SK-N-SH (cell line): ENCODE measurements at regions not wholly inside any gene's neighbourhood (a gene's known extent, or its start where the extent isn't known, plus 50 kb on each side); places are given as distances from the start of the nearest gene placed in this dataset.

Source experiments
- CTCF ChIA-PET: fragments of 300-600, 350-600 bp; formaldehyde crosslinking; extraction: SDS; loops from one replicate; lab custom pipeline; 2021; lab: Yijun Ruan, JAX
- POLR2A ChIA-PET: fragments of 350-600 bp; sonication (Branson Sonifier 250); formaldehyde crosslinking; extraction: SDS; loops from one replicate; lab custom pipeline; 2020; ENCODE audit warnings: antibody characterized with exemption, inconsistent platforms; lab: Yijun Ruan, JAX
- DNase-seq: peaks from one replicate; pipeline ENCODE4 v3.0.0; 2012
- H2AFZ ChIP-seq: fragments of 200-600 bp; sonication (generic); 2 replicates; pipeline ENCODE4 v1.8.1; 2016; ENCODE audit warnings: antibody characterized with exemption, mild to moderate bottlenecking, low read depth
- H3F3A ChIP-seq: fragments of 200-600 bp; sonication (generic); replicated peaks from 2 replicates; pipeline ENCODE3; 2016; ENCODE audit warnings: antibody characterized with exemption, mild to moderate bottlenecking; ENCODE audit not compliant: insufficient read depth
- H3K27ac ChIP-seq, 2 experiments: fragments of 200-500 bp in 1 of 2; fragments of 200-600 bp in 1 of 2; sonication (Bioruptor generic) in 1 of 2; sonication (generic), shearing (Covaris generic) in 1 of 2; 2 replicates each; pipeline versions ENCODE4 v1.5.1 to v1.6.1; 2014 to 2016; ENCODE audit warnings: low read depth in 2 of 2, inconsistent platforms in 1 of 2, low read length in 1 of 2, mild to moderate bottlenecking in 1 of 2, mixed read lengths in 1 of 2
- H3K27me3 ChIP-seq: fragments of 200-600 bp; sonication (generic), shearing (Covaris generic); 2 replicates; pipeline ENCODE4 v1.6.1; 2016; ENCODE audit warnings: mixed run types; ENCODE audit not compliant: insufficient read depth
- H3K36me3 ChIP-seq, 2 experiments: fragments of 200-500 bp in 1 of 2; fragments of 200-600 bp in 1 of 2; sonication (Bioruptor generic) in 1 of 2; sonication (generic) in 1 of 2; replicated peaks in 1 of 2; 2 replicates each; pipeline versions ENCODE3 to v1.5.1; 2014 to 2016; ENCODE audit warnings: low read length in 1 of 2, mild to moderate bottlenecking in 1 of 2; ENCODE audit not compliant: insufficient read depth in 2 of 2, control insufficient read depth in 1 of 2
- H3K4me1 ChIP-seq, 2 experiments: fragments of 200-500 bp in 1 of 2; fragments of 200-600 bp in 1 of 2; sonication (Bioruptor generic) in 1 of 2; sonication (generic), shearing (Covaris generic) in 1 of 2; 2 replicates each; pipeline versions ENCODE4 v1.5.1 to v1.6.1; 2014 to 2016; ENCODE audit warnings: low read depth in 1 of 2, low read length in 1 of 2, mixed run types in 1 of 2; ENCODE audit not compliant: insufficient read depth in 2 of 2, control insufficient read depth in 1 of 2
- H3K4me2 ChIP-seq: fragments of 200-600 bp; sonication (generic), shearing (Covaris generic); 2 replicates; pipeline ENCODE4 v1.6.1; 2017; ENCODE audit warnings: mixed run types
- H3K4me3 ChIP-seq, 2 experiments: fragments of 200-500 bp in 1 of 2; fragments of 200-600 bp in 1 of 2; sonication (Bioruptor generic) in 1 of 2; sonication (generic), shearing (Covaris generic) in 1 of 2; 2 replicates each; pipeline versions ENCODE4 v1.5.1 to v1.8.1; 2014 to 2016; ENCODE audit warnings: low read depth in 2 of 2, inconsistent platforms in 1 of 2, low read length in 1 of 2, mild to moderate bottlenecking in 1 of 2, mixed read lengths in 1 of 2, moderate library complexity in 1 of 2
- H3K79me2 ChIP-seq: fragments of 200-600 bp; sonication (generic); 2 replicates; pipeline ENCODE4 v1.8.1; 2017; ENCODE audit warnings: mild to moderate bottlenecking; ENCODE audit not compliant: insufficient read depth
- H3K9ac ChIP-seq: fragments of 200-600 bp; sonication (generic); 2 replicates; pipeline ENCODE4 v1.6.1; 2017; ENCODE audit warnings: mixed run types
- H3K9me2 ChIP-seq: fragments of 200-600 bp; sonication (generic); 2 replicates; pipeline ENCODE4 v1.6.1; 2017; ENCODE audit warnings: mixed run types
- H3K9me3 ChIP-seq: fragments of 200-600 bp; sonication (generic); 2 replicates; pipeline ENCODE4 v1.6.1; 2017; ENCODE audit warnings: mixed run types, mild to moderate bottlenecking, moderate library complexity
- H4K20me1 ChIP-seq: fragments of 200-600 bp; sonication (generic); 2 replicates; pipeline ENCODE4 v1.6.1; 2017; ENCODE audit warnings: mild to moderate bottlenecking, mixed run types; ENCODE audit not compliant: insufficient read depth
- CHD2 ChIP-seq: fragments of 150-350 bp; IDR thresholded peaks from 2 replicates; pipeline ENCODE4 v1.6.1; 2018; ENCODE audit warnings: low read length; ENCODE audit not compliant: partially characterized antibody
- ELF1 ChIP-seq: IDR thresholded peaks from 2 replicates; pipeline ENCODE4 v1.4.0; 2012
- EP300 ChIP-seq, 2 experiments: IDR thresholded peaks; 2 replicates each; pipeline versions ENCODE4 v1.4.0 to v1.6.1; 2012; ENCODE audit warnings: borderline replicate concordance in 1 of 2, low read depth in 1 of 2, low read length in 1 of 2
- FOXJ3 ChIP-seq: sonication (generic); formaldehyde crosslinking; IDR thresholded peaks from 2 replicates; pipeline ENCODE4 v1.5.1; 2020; ENCODE audit warnings: mild to moderate bottlenecking, missing genetic modification reagents
- FOXM1 ChIP-seq: IDR thresholded peaks from 2 replicates; pipeline ENCODE4 v1.4.0; 2012; ENCODE audit warnings: low read depth, mild to moderate bottlenecking
- GABPA ChIP-seq: IDR thresholded peaks from 2 replicates; pipeline ENCODE4 v1.4.0; 2012; ENCODE audit warnings: low read depth, mild to moderate bottlenecking
- IRF3 ChIP-seq: fragments of 150-350 bp; IDR thresholded peaks from 2 replicates; pipeline ENCODE4 v1.6.1; 2016; ENCODE audit warnings: mild to moderate bottlenecking, low read depth, low read length
- JUND ChIP-seq: IDR thresholded peaks from 2 replicates; pipeline ENCODE4 v1.4.0; 2012
- MAX ChIP-seq: IDR thresholded peaks from 2 replicates; pipeline ENCODE4 v1.4.0; 2012; ENCODE audit warnings: low read depth
- MEF2A ChIP-seq: IDR thresholded peaks from 2 replicates; pipeline ENCODE4 v1.4.0; 2012; ENCODE audit warnings: low read depth, borderline replicate concordance
- MXI1 ChIP-seq: IDR thresholded peaks from 2 replicates; pipeline ENCODE4 v1.6.1; 2012; ENCODE audit warnings: mild to moderate bottlenecking, low read depth, low read length, improper control_type of control experiment
- NFIC ChIP-seq: IDR thresholded peaks from 2 replicates; pipeline ENCODE4 v1.4.0; 2012; ENCODE audit warnings: borderline replicate concordance
- NRF1 ChIP-seq: IDR thresholded peaks from 2 replicates; pipeline ENCODE4 v1.6.1; 2012; ENCODE audit warnings: low read depth, mild to moderate bottlenecking, low read length
- RCOR1 ChIP-seq: fragments of 150-350 bp; IDR thresholded peaks from 2 replicates; pipeline ENCODE4 v1.6.1; 2017; ENCODE audit warnings: antibody characterized with exemption, low read length
- REST ChIP-seq: IDR thresholded peaks from 2 replicates; pipeline ENCODE4 v1.6.1; 2012; ENCODE audit warnings: mild to moderate bottlenecking, low read depth, low read length, moderate library complexity
- SIN3A ChIP-seq: IDR thresholded peaks from 2 replicates; pipeline ENCODE4 v1.6.1; 2012; ENCODE audit warnings: low read depth, mild to moderate bottlenecking, low read length, moderate library complexity, borderline replicate concordance
- TAF1 ChIP-seq: IDR thresholded peaks from 2 replicates; pipeline ENCODE4 v1.6.1; 2012; ENCODE audit warnings: low read depth, mild to moderate bottlenecking, low read length, moderate library complexity, borderline replicate concordance
- TCF12 ChIP-seq: IDR thresholded peaks from 2 replicates; pipeline ENCODE4 v1.4.0; 2012
- TEAD4 ChIP-seq: IDR thresholded peaks from 2 replicates; pipeline ENCODE4 v1.4.0; 2012; ENCODE audit warnings: mild to moderate bottlenecking, borderline replicate concordance; ENCODE audit not compliant: insufficient read depth
- USF1 ChIP-seq: IDR thresholded peaks from 2 replicates; pipeline ENCODE4 v1.4.0; 2012; ENCODE audit warnings: low read depth, borderline replicate concordance
- USF2 ChIP-seq: fragments of 150-350 bp; IDR thresholded peaks from 2 replicates; pipeline ENCODE4 v1.6.1; 2017; ENCODE audit warnings: antibody characterized with exemption, low read length, low read depth, borderline replicate concordance
- YY1 ChIP-seq: IDR thresholded peaks from 2 replicates; pipeline ENCODE4 v1.4.0; 2012; ENCODE audit warnings: low read depth, mild to moderate bottlenecking
- ZBTB33 ChIP-seq: IDR thresholded peaks from 2 replicates; pipeline ENCODE4 v1.4.0; 2012; ENCODE audit warnings: low read depth, borderline replicate concordance
- WGBS: methylation state at CpG from one replicate; pipeline ENCODE4 v1.1.6; 2017; ENCODE audit warnings: low lambda C conversion rate; 5-methylcytosine and 5-hydroxymethylcytosine counted together

GRCh38 chr15:98393471-98393870 lies 254.9 kb upstream of the IGF1R start (continued):
- TF ChIP-seq ZBTB33 (no peak), RCOR1 (no peak), FOXJ3 (no peak), TEAD4 (no peak), MXI1 (no peak), FOXM1 (no peak)

- H3F3A ChIP-seq, result no peaks in the 10 kb centered on the region
- no peak overlapping the region for H3K4me2 ChIP-seq
- no peaks in the 10 kb centered on the region for H3K9me3 ChIP-seq
- no peak overlapping the region; a peak in 1 of 4 replicates for H3K4me3 ChIP-seq
- no peak overlapping the region for H3K27ac ChIP-seq
- no peak overlapping the region for H3K9ac ChIP-seq
- H2AFZ ChIP-seq, result no peak overlapping the region
- no peaks in the 10 kb centered on the region for H3K9me2 ChIP-seq
- WGBS, result 29% methylated on average over 10 of the region's 10 CpGs
- H3K79me2 ChIP-seq, result no peaks in the 10 kb centered on the region
- POLR2A ChIA-PET, result no interaction called here
- H3K27me3 ChIP-seq, result peaks cover 29% of the 10 kb centered on the region
- no peak for TF ChIP-seq CHD2
- TF ChIP-seq IRF3, result no peak
- TF ChIP-seq REST, result no peak
- no peak for TF ChIP-seq SIN3A
- TF ChIP-seq EP300 (IDR thresholded peaks at IDR 0.05; ENCODE audit: borderline replicate concordance in 1 of 2, low read depth in 1 of 2, low read length in 1 of 2), result no peak
- TF ChIP-seq USF2, result no peak
- no peak for TF ChIP-seq NRF1
- no peak for TF ChIP-seq USF1
- TF ChIP-seq MAX, result no peak
- no peak for TF ChIP-seq ELF1
- no peak for TF ChIP-seq JUND
- TF ChIP-seq YY1, result no peak
- no peak for TF ChIP-seq TCF12
- TF ChIP-seq TAF1, result no peak
- TF ChIP-seq GABPA, result no peak
- TF ChIP-seq NFIC, result no peak
- TF ChIP-seq RCOR1, result no peak
- no peak for TF ChIP-seq FOXM1
- no peak for TF ChIP-seq MEF2A
- no peak for DNase-seq
- CTCF ChIA-PET, result interaction anchor here (1.6 kb wide), 1 partner anchor 28 kb away, joined by 6 read pairs; no protein-coding TSS in a partner anchor
- no peaks in the 10 kb centered on the region for H3K4me1 ChIP-seq
- H3K36me3 ChIP-seq, result no peaks in the 10 kb centered on the region
- H4K20me1 ChIP-seq, result no peaks in the 10 kb centered on the region
Measured at GRCh38 chr15:98394546-98394945, 253.8 kb upstream of the IGF1R start.
